CD4-positive, alpha-beta T cell treated with Interleukin-17A for 1 hour (primary cell): ENCODE measurements at regions not wholly inside any gene's neighbourhood (a gene's known extent, or its start where the extent isn't known, plus 50 kb on each side); places are given as distances from the start of the nearest gene placed in this dataset.
"Not testable (repeated sequence)": the region's sequence is repeated elsewhere in the genome, so short reads cannot be mapped to it uniquely, and the experiment has no call there.

Experiments used
- DNase-seq: peaks from one replicate; pipeline ENCODE4 v3.0.0-alpha.2; 2020

GRCh38 chr2:221997100-221997499, 301.7 kb downstream of the PAX3 start:
- DNase-seq, result no peak

- DNase-seq, result no peak
Observed at GRCh38 chr2:221994926-221995325, 303.9 kb downstream of the PAX3 start.

GRCh38 chr2:221984376-221984775, 314.4 kb downstream of the PAX3 start:
- not testable (repeated sequence) for DNase-seq

- no peak for DNase-seq
Observed at GRCh38 chr2:221981912-221982470, 316.8 kb downstream of the PAX3 start.

GRCh38 chr2:221975151-221975550, 323.6 kb downstream of the PAX3 start:
- DNase-seq, result no peak

- DNase-seq, result no peak
Observed at GRCh38 chr2:221973902-221974301, 324.9 kb downstream of the PAX3 start.

GRCh38 chr2:221973502-221973901, 325.3 kb downstream of the PAX3 start:
- no peak for DNase-seq

- DNase-seq, result no peak
Observed at GRCh38 chr2:221972813-221973478, 325.9 kb downstream of the PAX3 start.

GRCh38 chr2:221970389-221970788, 328.4 kb downstream of the PAX3 start:
- DNase-seq, result no peak

GRCh38 chr2:221969830-221970144, 329.0 kb downstream of the PAX3 start:
- no peak for DNase-seq

- DNase-seq, result peak; percentile 10
Observed at GRCh38 chr2:221969087-221969829, 329.5 kb downstream of the PAX3 start.

- no peak for DNase-seq
Observed at GRCh38 chr2:221962186-221962585, 336.6 kb downstream of the PAX3 start.

- no peak for DNase-seq
Observed at GRCh38 chr2:221961561-221961960, 337.2 kb downstream of the PAX3 start.

GRCh38 chr2:221958224-221958623, 340.6 kb downstream of the PAX3 start:
- no peak for DNase-seq

- no peak for DNase-seq
Observed at GRCh38 chr2:221948076-221948475, 350.7 kb downstream of the PAX3 start.

- not testable (repeated sequence) for DNase-seq
Observed at GRCh38 chr2:221944452-221944851, 354.3 kb downstream of the PAX3 start.

GRCh38 chr2:221943076-221943810, 355.6 kb downstream of the PAX3 start:
- DNase-seq, result no peak

- DNase-seq, result no peak
Observed at GRCh38 chr2:221931251-221931991, 359.3 kb upstream of the EPHA4 start.

- DNase-seq, result no peak
Observed at GRCh38 chr2:221929259-221929658, 357.2 kb upstream of the EPHA4 start.

GRCh38 chr2:221926327-221926726, 354.2 kb upstream of the EPHA4 start:
- DNase-seq, result no peak

- no peak for DNase-seq
Observed at GRCh38 chr2:221924576-221924975, 352.5 kb upstream of the EPHA4 start.

GRCh38 chr2:221915926-221916325, 343.8 kb upstream of the EPHA4 start:
- no peak for DNase-seq

GRCh38 chr2:221914334-221914880, 342.3 kb upstream of the EPHA4 start:
- no peak for DNase-seq
